ENCODE measurements at regions not wholly inside any gene's neighbourhood (a gene's known extent, or its start where the extent isn't known, plus 50 kb on each side); places are given as distances from the start of the nearest gene placed in this dataset.

GRCh38 chr20:22504829-22505377, 79.5 kb downstream of the FOXA2 start:
- no peak for DNase-seq

- no peak for DNase-seq
Measured at GRCh38 chr20:22503577-22503976, 80.8 kb downstream of the FOXA2 start.

- DNase-seq = no peak
Measured at GRCh38 chr20:22502731-22503191, 81.6 kb downstream of the FOXA2 start.

GRCh38 chr20:22501566-22502344, 82.6 kb downstream of the FOXA2 start:
- no peak for DNase-seq

GRCh38 chr20:22501034-22501433, 83.3 kb downstream of the FOXA2 start:
- no peak for DNase-seq

- no peak for DNase-seq
Measured at GRCh38 chr20:22499515-22500166, 84.7 kb downstream of the FOXA2 start.

- DNase-seq = no peak
Measured at GRCh38 chr20:22496817-22497216, 87.6 kb downstream of the FOXA2 start.

GRCh38 chr20:22495789-22496188, 88.6 kb downstream of the FOXA2 start:
- DNase-seq = no peak

GRCh38 chr20:22495172-22495571, 89.2 kb downstream of the FOXA2 start:
- no peak for DNase-seq

- DNase-seq = no peak
Measured at GRCh38 chr20:22492497-22492896, 91.9 kb downstream of the FOXA2 start.

GRCh38 chr20:22491194-22491505, 93.2 kb downstream of the FOXA2 start:
- DNase-seq = no peak

GRCh38 chr20:22490287-22491193, 93.8 kb downstream of the FOXA2 start:
- DNase-seq = no peak

- DNase-seq = no peak
Measured at GRCh38 chr20:22489626-22490286, 94.6 kb downstream of the FOXA2 start.

GRCh38 chr20:22480336-22480735, 104.0 kb downstream of the FOXA2 start:
- DNase-seq = no peak

GRCh38 chr20:22475662-22476061, 108.7 kb downstream of the FOXA2 start:
- DNase-seq = no peak

- DNase-seq = no peak
Measured at GRCh38 chr20:22474224-22474623, 110.1 kb downstream of the FOXA2 start.

- DNase-seq = no peak
Measured at GRCh38 chr20:22473293-22473692, 111.1 kb downstream of the FOXA2 start.

- no peak for DNase-seq
Measured at GRCh38 chr20:22472447-22473100, 111.8 kb downstream of the FOXA2 start.

GRCh38 chr20:22471156-22471836, 113.1 kb downstream of the FOXA2 start:
- no peak for DNase-seq

- no peak for DNase-seq
Measured at GRCh38 chr20:22470620-22471026, 113.7 kb downstream of the FOXA2 start.

- DNase-seq = no peak
Measured at GRCh38 chr20:22466447-22467171, 117.8 kb downstream of the FOXA2 start.

Data from T-helper 1 cell (primary cell).